Right lobe of liver (tissue), 4 donors: ENCODE measurements at regions not wholly inside any gene's neighbourhood (a gene's known extent, or its start where the extent isn't known, plus 50 kb on each side); places are given as distances from the start of the nearest gene placed in this dataset.

Source experiments
- POLR2A ChIP-seq: fragments of 450-650 bp; IDR thresholded peaks from one replicate; pipeline ENCODE4 v1.6.1; 2017; ENCODE audit warnings: antibody characterized with exemption, mild to moderate bottlenecking
- TF ChIP-seq, protein P1 (sequence below), 4 donors: fragments of 200-600 bp in 3 of 4; fragments of 450-650 bp in 1 of 4; IDR thresholded peaks; one replicate each; pipeline versions ENCODE4 v1.5.1 to v1.8.0; 2016 to 2022; ENCODE audit warnings: antibody characterized with exemption in 4 of 4, mild to moderate bottlenecking in 2 of 4
- donor health status: DM: no; HTN: no; CAD: no.
- donor health status: DM: no; HTN: no; CAD: no.
- donor health status: DM: no; HTN: yes; CAD: no.

- TF ChIP-seq, protein P1, sequence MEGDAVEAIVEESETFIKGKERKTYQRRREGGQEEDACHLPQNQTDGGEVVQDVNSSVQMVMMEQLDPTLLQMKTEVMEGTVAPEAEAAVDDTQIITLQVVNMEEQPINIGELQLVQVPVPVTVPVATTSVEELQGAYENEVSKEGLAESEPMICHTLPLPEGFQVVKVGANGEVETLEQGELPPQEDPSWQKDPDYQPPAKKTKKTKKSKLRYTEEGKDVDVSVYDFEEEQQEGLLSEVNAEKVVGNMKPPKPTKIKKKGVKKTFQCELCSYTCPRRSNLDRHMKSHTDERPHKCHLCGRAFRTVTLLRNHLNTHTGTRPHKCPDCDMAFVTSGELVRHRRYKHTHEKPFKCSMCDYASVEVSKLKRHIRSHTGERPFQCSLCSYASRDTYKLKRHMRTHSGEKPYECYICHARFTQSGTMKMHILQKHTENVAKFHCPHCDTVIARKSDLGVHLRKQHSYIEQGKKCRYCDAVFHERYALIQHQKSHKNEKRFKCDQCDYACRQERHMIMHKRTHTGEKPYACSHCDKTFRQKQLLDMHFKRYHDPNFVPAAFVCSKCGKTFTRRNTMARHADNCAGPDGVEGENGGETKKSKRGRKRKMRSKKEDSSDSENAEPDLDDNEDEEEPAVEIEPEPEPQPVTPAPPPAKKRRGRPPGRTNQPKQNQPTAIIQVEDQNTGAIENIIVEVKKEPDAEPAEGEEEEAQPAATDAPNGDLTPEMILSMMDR (IDR thresholded peaks at IDR 0.05), result no peak
- no peak for TF ChIP-seq POLR2A
Measured at GRCh38 chr6:90458353-90459224, 128.3 kb downstream of the MAP3K7 start.
